GM23248 (cell line): ENCODE measurements at regions not wholly inside any gene's neighbourhood (a gene's known extent, or its start where the extent isn't known, plus 50 kb on each side); places are given as distances from the start of the nearest gene placed in this dataset.

Experiments
- DNase-seq: peaks from one replicate; pipeline ENCODE4 v3.0.0-alpha.2; 2015
- H2AFZ ChIP-seq: fragments of 200-600 bp; sonication (generic); 2 replicates; pipeline ENCODE4 v1.6.1; 2016; ENCODE audit warnings: antibody characterized with exemption
- H3F3A ChIP-seq: fragments of 200-600 bp; sonication (generic); 2 replicates; pipeline ENCODE4 v1.6.1; 2016; ENCODE audit warnings: mild to moderate bottlenecking, antibody characterized with exemption, mixed run types; ENCODE audit not compliant: insufficient read depth
- H3K27ac ChIP-seq: fragments of 200-600 bp; sonication (generic); 2 replicates; pipeline ENCODE4 v1.5.1; 2016; ENCODE audit warnings: mild to moderate bottlenecking
- H3K27me3 ChIP-seq: fragments of 200-600 bp; sonication (generic); replicated peaks from 2 replicates; pipeline ENCODE4 v1.6.1; 2016; ENCODE audit warnings: mild to moderate bottlenecking; ENCODE audit not compliant: insufficient read depth
- H3K36me3 ChIP-seq: fragments of 200-600 bp; sonication (generic); 2 replicates; pipeline ENCODE4 v1.6.1; 2016; ENCODE audit warnings: low read depth, mild to moderate bottlenecking
- H3K4me1 ChIP-seq: fragments of 200-600 bp; sonication (generic); 2 replicates; pipeline ENCODE4 v1.6.1; 2016; ENCODE audit warnings: mild to moderate bottlenecking; ENCODE audit not compliant: insufficient read depth
- H3K4me2 ChIP-seq: fragments of 200-600 bp; sonication (generic); one replicate; pipeline ENCODE4 v1.6.1; 2016; ENCODE audit warnings: mild to moderate bottlenecking; ENCODE audit not compliant: unreplicated experiment
- H3K4me3 ChIP-seq: fragments of 200-600 bp; sonication (generic); 2 replicates; pipeline ENCODE4 v1.5.1; 2016; ENCODE audit warnings: mild to moderate bottlenecking
- H3K79me2 ChIP-seq: fragments of 200-600 bp; sonication (generic); 2 replicates; pipeline ENCODE4 v1.6.1; 2016; ENCODE audit warnings: mild to moderate bottlenecking; ENCODE audit not compliant: insufficient read depth
- H3K9ac ChIP-seq: fragments of 200-600 bp; sonication (generic); 2 replicates; pipeline ENCODE4 v1.6.1; 2016; ENCODE audit warnings: mild to moderate bottlenecking
- H3K9me2 ChIP-seq: fragments of 200-600 bp; sonication (generic); 2 replicates; pipeline ENCODE4 v1.6.1; 2016; ENCODE audit warnings: mixed run types, mild to moderate bottlenecking, moderate library complexity; ENCODE audit not compliant: insufficient read depth
- H3K9me3 ChIP-seq: fragments of 200-600 bp; sonication (generic); one replicate; pipeline ENCODE4 v1.6.1; 2017; ENCODE audit warnings: low read depth
- H4K20me1 ChIP-seq: fragments of 200-600 bp; sonication (generic); 2 replicates; pipeline ENCODE4 v1.6.0; 2016; ENCODE audit not compliant: insufficient read depth
- EZH2 ChIP-seq: fragments of 200-600 bp; sonication (generic); IDR thresholded peaks from 2 replicates; pipeline ENCODE4 v1.6.1; 2018; ENCODE audit warnings: antibody characterized with exemption, mild to moderate bottlenecking; ENCODE audit not compliant: insufficient read depth, poor library complexity, severe bottlenecking
- EZH2phosphoT487 ChIP-seq: fragments of 200-600 bp; sonication (generic); IDR thresholded peaks from 2 replicates; pipeline ENCODE4 v1.6.1; 2018; ENCODE audit warnings: antibody characterized with exemption, moderate library complexity, mild to moderate bottlenecking, low read depth; ENCODE audit not compliant: insufficient read depth
- WGBS, 2 experiments: methylation state at CpG; one replicate each; pipeline ENCODE4 v1.1.6; 2015 to 2017; ENCODE audit warnings: low lambda C conversion rate in 2 of 2, low coverage in 1 of 2; ENCODE audit errors: missing lambda C conversion rate in 2 of 2; 5-methylcytosine and 5-hydroxymethylcytosine counted together
- in situ Hi-C: fragments of 300-500 bp; cut with MboI; formaldehyde crosslinking; loops from 2 replicates; pipeline ENCODE4 v1.15.0; 2020

- no peak overlapping the region for H2AFZ ChIP-seq
- no peak for TF ChIP-seq EZH2phosphoT487
- TF ChIP-seq EZH2: no peak
- no peaks in the 10 kb centered on the region for H3F3A ChIP-seq
- no peaks in the 10 kb centered on the region for H3K9me2 ChIP-seq
- no peaks in the 10 kb centered on the region for H3K79me2 ChIP-seq
- H4K20me1 ChIP-seq: no peaks in the 10 kb centered on the region
- in situ Hi-C loops: no loop called here
- no peak overlapping the region for H3K4me3 ChIP-seq
- no peaks in the 10 kb centered on the region for H3K36me3 ChIP-seq
- DNase-seq: no peak
- no peak overlapping the region for H3K27ac ChIP-seq
- H3K4me2 ChIP-seq: no peak overlapping the region
- H3K9ac ChIP-seq: no peak overlapping the region
- H3K9me3 ChIP-seq: no peaks in the 10 kb centered on the region
- H3K27me3 ChIP-seq: no peaks in the 10 kb centered on the region
- WGBS, 2 experiments: 31 to 50% methylated on average over 4 of the region's 4 CpGs
- H3K4me1 ChIP-seq: no peaks in the 10 kb centered on the region
Measured at GRCh38 chr10:21052709-21053104, 155.6 kb upstream of the NEBL start.

DNA sequence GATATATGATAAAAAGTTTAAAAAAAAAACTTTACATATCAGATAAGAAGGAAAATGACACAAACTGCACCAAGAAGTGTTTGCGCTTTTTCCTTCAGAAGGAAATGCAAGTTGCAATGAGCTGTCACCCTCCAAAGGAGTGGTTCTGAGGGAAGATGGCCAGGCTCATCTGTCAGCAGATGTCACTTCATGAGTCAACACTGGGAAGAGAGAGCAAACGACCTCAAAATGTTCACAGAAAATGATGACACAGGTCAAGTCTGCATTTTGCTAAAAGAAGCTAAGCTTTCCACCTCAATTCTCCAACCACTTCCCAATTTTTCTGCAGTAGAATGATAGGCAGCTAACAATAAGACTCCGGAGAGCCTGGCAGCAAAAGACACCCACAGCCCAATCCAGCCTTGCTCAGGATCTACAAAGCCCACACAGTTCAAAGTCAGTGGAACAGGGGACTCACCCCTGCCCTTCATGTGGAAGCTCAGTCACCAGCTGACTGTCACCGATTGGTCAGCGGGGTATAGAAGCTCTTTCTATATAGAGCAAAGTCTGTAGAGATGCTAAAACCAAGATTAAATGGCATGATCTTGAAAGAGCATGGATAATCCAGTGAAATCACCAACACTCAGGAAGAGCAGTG is 155.1 kb upstream of the NEBL start:
- Histone ChIP-seq H3K4me1 (no peaks in the 10 kb centered on the region), H3K9me3 (no peaks in the 10 kb centered on the region), H3K27ac (no peak overlapping the region), H3F3A (no peaks in the 10 kb centered on the region), H3K4me2 (no peak overlapping the region), H3K9me2 (no peaks in the 10 kb centered on the region), H3K79me2 (no peaks in the 10 kb centered on the region), H3K27me3 (no peaks in the 10 kb centered on the region), H3K36me3 (no peaks in the 10 kb centered on the region), H3K9ac (no peak overlapping the region), H2AFZ (no peak overlapping the region), H4K20me1 (no peaks in the 10 kb centered on the region), H3K4me3 (no peak overlapping the region)
- DNase-seq: no peak
- TF ChIP-seq EZH2 (no peak), EZH2phosphoT487 (no peak)
- in situ Hi-C loops: no loop called here
- WGBS, 2 experiments: 55 to 57% methylated on average over 5 of the region's 5 CpGs

DNA sequence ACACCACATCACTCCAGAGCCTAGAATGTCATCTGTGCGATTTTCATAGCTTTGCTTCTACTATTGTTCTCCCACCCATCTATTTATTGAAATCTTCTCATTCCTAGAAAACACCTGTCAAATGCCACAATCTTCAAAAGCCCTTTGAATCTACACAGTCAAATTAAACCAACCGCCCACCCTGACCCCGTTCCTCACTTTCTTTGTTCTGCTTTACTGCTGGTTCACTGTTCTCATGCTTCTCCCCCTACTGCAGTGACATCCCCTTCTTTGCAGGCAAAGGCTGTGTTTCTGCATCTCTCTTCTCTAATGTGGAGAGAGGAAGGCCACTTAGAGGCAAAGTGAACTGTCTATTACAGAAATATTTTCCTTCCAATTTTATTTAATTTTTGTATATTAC is 152.4 kb upstream of the NEBL start:
- no peaks in the 10 kb centered on the region for H3K9me3 ChIP-seq
- TF ChIP-seq EZH2: no peak
- TF ChIP-seq EZH2phosphoT487: no peak
- DNase-seq: no peak
- H3F3A ChIP-seq: no peaks in the 10 kb centered on the region
- no peak overlapping the region for H3K9ac ChIP-seq
- H3K79me2 ChIP-seq: no peaks in the 10 kb centered on the region
- no peaks in the 10 kb centered on the region for H3K27me3 ChIP-seq
- H3K4me2 ChIP-seq: no peak overlapping the region
- no peak overlapping the region for H3K4me3 ChIP-seq
- no peaks in the 10 kb centered on the region for H3K4me1 ChIP-seq
- in situ Hi-C loops: no loop called here
- H3K27ac ChIP-seq: no peak overlapping the region
- no peaks in the 10 kb centered on the region for H4K20me1 ChIP-seq
- H3K36me3 ChIP-seq: no peaks in the 10 kb centered on the region
- H2AFZ ChIP-seq: no peak overlapping the region
- WGBS, 2 experiments: 63 to 70% methylated on average over 3 of the region's 3 CpGs
- H3K9me2 ChIP-seq: no peaks in the 10 kb centered on the region

- Histone ChIP-seq H3K9me2 (no peaks in the 10 kb centered on the region), H3F3A (no peaks in the 10 kb centered on the region), H3K9me3 (no peaks in the 10 kb centered on the region), H3K4me2 (no peak overlapping the region), H3K27ac (no peak overlapping the region), H3K36me3 (no peaks in the 10 kb centered on the region), H3K9ac (no peak overlapping the region), H2AFZ (no peak overlapping the region), H4K20me1 (no peaks in the 10 kb centered on the region), H3K4me1 (no peaks in the 10 kb centered on the region), H3K27me3 (no peaks in the 10 kb centered on the region), H3K79me2 (no peaks in the 10 kb centered on the region), H3K4me3 (no peak overlapping the region)
- TF ChIP-seq EZH2phosphoT487 (no peak), EZH2 (no peak)
- 62 to 71% methylated on average over 6 of the region's 6 CpGs for WGBS, 2 experiments
- DNase-seq: no peak
- in situ Hi-C loops: no loop called here
Measured at GRCh38 chr10:21048068-21048467, 151.0 kb upstream of the NEBL start.

DNA sequence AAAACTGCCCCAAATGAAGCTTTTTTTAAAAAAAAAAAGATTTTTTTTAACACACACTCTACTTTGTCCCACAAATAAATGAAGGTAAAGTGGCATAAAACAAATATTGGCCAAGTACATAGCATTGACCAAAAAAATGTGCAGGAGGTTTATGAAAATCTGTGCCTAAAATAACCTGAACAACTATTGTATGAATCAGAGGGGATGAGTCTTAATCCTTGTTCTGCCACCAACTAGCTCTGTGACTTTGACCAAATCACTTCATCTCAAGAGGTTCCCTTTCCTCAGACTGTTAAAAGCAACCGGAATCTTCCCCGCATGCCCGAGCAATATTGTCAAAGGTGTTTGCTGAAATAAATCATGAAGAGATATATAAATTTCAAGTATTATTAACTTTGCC is 150.4 kb upstream of the NEBL start:
- in situ Hi-C loops: no loop called here
- H3K4me3 ChIP-seq: no peak overlapping the region
- 87 to 94% methylated on average over 3 of the region's 3 CpGs for WGBS, 2 experiments
- TF ChIP-seq EZH2phosphoT487: no peak
- no peak for TF ChIP-seq EZH2
- H3F3A ChIP-seq: no peaks in the 10 kb centered on the region
- H3K27me3 ChIP-seq: no peaks in the 10 kb centered on the region
- no peaks in the 10 kb centered on the region for H3K36me3 ChIP-seq
- no peak overlapping the region for H3K9ac ChIP-seq
- no peaks in the 10 kb centered on the region for H3K9me2 ChIP-seq
- no peaks in the 10 kb centered on the region for H4K20me1 ChIP-seq
- no peaks in the 10 kb centered on the region for H3K4me1 ChIP-seq
- H3K79me2 ChIP-seq: no peaks in the 10 kb centered on the region
- H3K4me2 ChIP-seq: no peak overlapping the region
- H2AFZ ChIP-seq: no peak overlapping the region
- H3K27ac ChIP-seq: no peak overlapping the region
- no peaks in the 10 kb centered on the region for H3K9me3 ChIP-seq
- no peak for DNase-seq
